K562 (cell line): ENCODE measurements at regions not wholly inside any gene's neighbourhood (a gene's known extent, or its start where the extent isn't known, plus 50 kb on each side); places are given as distances from the start of the nearest gene placed in this dataset.

Experiments used
- ATAC-seq: fragments of 200-7000 bp; cut with Tn5 transposase; 3 replicates; pipeline ENCODE4 v1.9.1; 2020; ENCODE audit warnings: moderate library complexity
- BruUV-seq: library from RNA; stranded (reverse); fragments of 400-500 nt; replicated peaks from 2 replicates; lab custom pipeline; 2021; lab: Mats Ljungman, UMichigan
- CTCF ChIA-PET: fragments of 300-600 bp; formaldehyde crosslinking; extraction: SDS; loops from one replicate; lab custom pipeline; 2021; ENCODE audit warnings: low intra/inter-chr PET ratio; lab: Yijun Ruan, JAX
- POLR2A ChIA-PET: fragments of 300-600, 350-650 bp; sonication (Branson Sonifier 250); formaldehyde crosslinking; extraction: SDS; loops from one replicate; lab custom pipeline; 2021; ENCODE audit warnings: antibody characterized with exemption, inconsistent platforms; lab: Yijun Ruan, JAX
- DNase-seq, 4 experiments: peaks; one replicate each; pipeline versions ENCODE4 v3.0.0 to v3.0.0-alpha.2; 2011 to 2018; ENCODE audit warnings: low spot score in 3 of 4, mixed read lengths in 3 of 4; ENCODE audit errors: extremely low read depth in 1 of 4
- FAIRE-seq: peaks from 2 replicates; lab custom pipeline; 2011; peaks lifted over from hg19 to GRCh38; lab: Jason Lieb, UNC
- H2AFZ ChIP-seq: 2 replicates; pipeline ENCODE4 v1.6.0; 2011; ENCODE audit warnings: low read depth, low read length, control low read depth, inconsistent platforms
- H3K27ac ChIP-seq: fragments of 200-600 bp; 3 replicates; pipeline ENCODE4 v1.8.0; 2011; ENCODE audit warnings: low read depth, mild to moderate bottlenecking, control low read depth, inconsistent platforms, low read length, moderate library complexity, mixed read lengths; ENCODE audit errors: extremely low read depth
- H3K27me3 ChIP-seq, 2 experiments: fragments of 300-600 bp in 1 of 2; 2 replicates in 1 of 2; 3 replicates in 1 of 2; pipeline versions ENCODE4 v1.6.0 to v1.8.0; 2011; ENCODE audit warnings: inconsistent platforms in 2 of 2, low read length in 2 of 2, mild to moderate bottlenecking in 1 of 2, mixed read lengths in 1 of 2, moderate library complexity in 1 of 2; ENCODE audit not compliant: control insufficient read depth in 2 of 2, insufficient read depth in 2 of 2
- H3K36me3 ChIP-seq: fragments of 300-600 bp; 3 replicates; pipeline ENCODE4 v1.8.0; 2011; ENCODE audit warnings: mild to moderate bottlenecking, low read length, inconsistent platforms; ENCODE audit not compliant: control insufficient read depth, insufficient read depth
- H3K4me1 ChIP-seq, 2 experiments: fragments of 200-600 bp in 1 of 2; replicated peaks in 1 of 2; 2 replicates in 1 of 2; 3 replicates in 1 of 2; pipeline versions ENCODE4 v1.5.1 to v1.8.0; 2011; ENCODE audit warnings: inconsistent platforms in 2 of 2, low read length in 2 of 2, mild to moderate bottlenecking in 1 of 2, mixed read lengths in 1 of 2, moderate library complexity in 1 of 2; ENCODE audit not compliant: control insufficient read depth in 2 of 2, insufficient read depth in 2 of 2
- H3K4me2 ChIP-seq: 2 replicates; pipeline ENCODE4 v1.6.1; 2011; ENCODE audit warnings: low read length, control low read depth, inconsistent platforms, mixed read lengths; ENCODE audit not compliant: insufficient read depth
- H3K4me3 ChIP-seq: fragments of 200-600 bp; sonication (generic), shearing (Covaris generic); 2 replicates; pipeline ENCODE4 v1.5.1; 2016; ENCODE audit warnings: control low read depth, inconsistent platforms
- H3K79me2 ChIP-seq: fragments of 200-600 bp; 3 replicates; pipeline ENCODE4 v1.8.0; 2011; ENCODE audit warnings: low read length, inconsistent platforms; ENCODE audit not compliant: control insufficient read depth, insufficient read depth
- H3K9ac ChIP-seq, 2 experiments: 2 replicates each; pipeline versions ENCODE4 v1.6.0 to v1.6.1; 2011; ENCODE audit warnings: low read depth in 2 of 2, low read length in 2 of 2, control low read depth in 1 of 2, inconsistent platforms in 1 of 2, mild to moderate bottlenecking in 1 of 2, mixed read lengths in 1 of 2; ENCODE audit not compliant: insufficient read depth in 1 of 2
- H3K9me1 ChIP-seq: one replicate; pipeline ENCODE4 v1.6.0; 2011; ENCODE audit warnings: inconsistent platforms, mild to moderate bottlenecking, low read length, moderate library complexity; ENCODE audit not compliant: control insufficient read depth, insufficient read depth
- H3K9me3 ChIP-seq: replicated peaks from 2 replicates; pipeline ENCODE4 v1.5.1; 2011; ENCODE audit warnings: low read depth, low read length, inconsistent platforms; ENCODE audit not compliant: control insufficient read depth, insufficient read depth
- H4K20me1 ChIP-seq: replicated peaks from 2 replicates; pipeline ENCODE4 v1.6.1; 2011; ENCODE audit warnings: low read length, inconsistent platforms, mixed read lengths; ENCODE audit not compliant: control insufficient read depth, insufficient read depth
- ETS1 ChIP-seq: conservative IDR thresholded peaks from 2 replicates; pipeline ENCODE4 v1.6.1; 2011; ENCODE audit warnings: low read depth, mild to moderate bottlenecking, low read length; ENCODE audit not compliant: control insufficient read depth
- HLTF ChIP-seq: fragments of 450-650 bp; IDR thresholded peaks from 2 replicates; pipeline ENCODE4 v1.6.1; 2016
- NFYB ChIP-seq: IDR thresholded peaks from 2 replicates; pipeline ENCODE4 v1.6.1; 2011; ENCODE audit warnings: mild to moderate bottlenecking, moderate library complexity; ENCODE audit not compliant: insufficient read length; ENCODE audit errors: extremely low read depth
- POU5F1 ChIP-seq: fragments of 150-350 bp; IDR thresholded peaks from 2 replicates; pipeline ENCODE4 v1.6.1; 2014; ENCODE audit warnings: borderline replicate concordance, low read length, low read depth, mild to moderate bottlenecking; ENCODE audit not compliant: partially characterized antibody
- ZNF778 ChIP-seq: fragments of 450-650 bp; formaldehyde crosslinking; IDR thresholded peaks from 2 replicates; pipeline ENCODE4 v1.4.0; 2020; ENCODE audit warnings: mild to moderate bottlenecking, moderate library complexity
- in situ Hi-C: fragments of 300-500 bp; cut with MboI; formaldehyde crosslinking; loops from 4 replicates; pipeline ENCODE4 v1.15.0; 2018; ENCODE audit warnings: inconsistent platforms, mixed read lengths
- intact Hi-C: fragments of 100-400 bp; cut with micrococcal nuclease; formaldehyde crosslinking; loops from 2 replicates; pipeline ENCODE4 v1.14.2; 2022

- TF ChIP-seq ZNF778 (CRISPR knock-in tag) (no peak), ETS1 (no peak), POU5F1 (no peak)
Measured at GRCh38 chrX:74147439-74147838, 156.5 kb upstream of the ZCCHC13 start (continued).

- FAIRE-seq (no peak), DNase-seq (no peak), ATAC-seq (no peak)
- BruUV-seq, result no TSS peak
- Histone ChIP-seq H3K9me1 (no peaks in the 10 kb centered on the region), H3K79me2 (no peaks in the 10 kb centered on the region), H3K9ac (no peak overlapping the region), H3K36me3 (no peaks in the 10 kb centered on the region), H3K4me1 (no peaks in the 10 kb centered on the region), H3K4me3 (no peak overlapping the region), H4K20me1 (no peaks in the 10 kb centered on the region), H3K4me2 (no peak overlapping the region), H2AFZ (no peak overlapping the region), H3K27me3 (no peaks in the 10 kb centered on the region), H3K9me3 (0 out of 2 replicates have a peak, but pooled peaks cover 2% of the 10 kb centered on the region), H3K27ac (no peak overlapping the region)
- intact Hi-C loops, result loop anchor here (10.0 kb wide), 1 partner anchor 206 kb away; no protein-coding TSS in a partner anchor
- ChIA-PET POLR2A (no interaction called here), CTCF (no interaction called here)
- TF ChIP-seq NFYB, result no peak
- 0 out of 2 replicates have a peak, but pooled peaks have one; percentile 63 for TF ChIP-seq HLTF
- in situ Hi-C loops, result no loop called here
Measured at GRCh38 chrX:74138943-74139342, 165.0 kb upstream of the ZCCHC13 start.
